Stimulated activated CD8-positive, alpha-beta memory T cell treated with anti-CD3 and anti-CD28 coated beads, Interleukin-12 subunit alpha, Interleukin-12 subunit beta, amount 100 ng/mL, for 24 hours (primary cell): ENCODE measurements at regions not wholly inside any gene's neighbourhood (a gene's known extent, or its start where the extent isn't known, plus 50 kb on each side); places are given as distances from the start of the nearest gene placed in this dataset.

ENCODE experiments used
- DNase-seq: peaks from one replicate; pipeline ENCODE4 v3.0.0-alpha.2; 2020; ENCODE audit errors: extremely low read depth

DNA sequence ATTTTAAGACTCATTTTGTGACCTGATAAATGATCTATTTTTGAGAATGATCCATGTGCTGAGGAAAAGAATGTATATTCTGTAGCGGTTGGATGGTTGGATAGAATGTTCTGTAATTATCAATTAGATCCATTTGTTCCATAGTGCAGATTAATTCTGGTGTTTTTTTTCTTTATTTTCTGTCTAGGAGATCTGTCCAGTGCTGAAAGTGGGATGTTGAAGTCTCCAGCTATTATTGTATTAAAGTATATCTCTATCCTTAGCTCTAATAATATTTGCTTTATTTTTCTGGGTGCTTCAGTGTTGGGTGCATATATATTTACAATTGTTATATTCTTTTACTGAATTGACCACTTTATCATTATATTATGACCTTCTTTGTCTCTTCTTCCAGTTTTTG is 1344.9 kb upstream of the TENM3 start:
- DNase-seq = no peak

DNA sequence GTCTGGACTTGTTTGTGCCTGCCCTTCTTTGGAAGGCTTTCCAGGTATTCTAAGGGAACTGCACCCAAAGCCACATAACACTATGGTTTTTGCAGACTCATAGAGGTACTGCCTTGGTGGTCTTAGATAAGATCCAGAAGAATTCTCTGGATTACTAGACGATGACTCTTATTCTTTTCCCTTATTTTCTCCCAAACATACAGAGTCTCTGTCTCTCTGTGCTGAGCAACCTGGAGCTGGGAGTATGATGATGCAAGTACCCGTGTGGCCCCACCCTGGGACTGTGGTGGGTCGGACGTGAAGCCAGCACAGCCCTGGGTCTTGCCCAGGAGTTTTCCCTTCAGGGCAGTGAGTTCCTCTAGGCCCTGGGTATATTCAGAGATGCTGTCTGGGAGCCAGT is 1342.4 kb upstream of the TENM3 start:
- no peak for DNase-seq

GRCh38 chr4:180909279-180909678 is 1333.9 kb upstream of the TENM3 start:
- no peak for DNase-seq

DNA sequence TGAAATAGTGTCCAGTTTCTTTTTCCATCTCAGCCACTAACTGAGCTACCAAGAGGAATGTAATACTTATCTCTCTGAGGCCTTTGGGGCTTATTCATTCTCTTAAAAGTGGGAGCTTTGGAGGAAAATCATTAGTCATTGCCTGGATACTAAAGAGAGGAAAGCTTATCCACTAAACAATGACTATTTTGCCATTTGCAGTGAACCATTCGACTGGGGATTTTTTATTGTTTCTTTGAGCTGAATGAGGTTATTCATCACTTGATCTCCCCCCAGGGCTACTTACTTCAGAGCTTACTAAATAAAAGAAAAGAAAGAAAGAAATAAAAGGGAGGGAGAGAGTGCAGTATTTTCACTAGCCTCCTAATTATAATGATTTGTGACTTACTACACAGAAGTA is 1329.5 kb upstream of the TENM3 start:
- no peak for DNase-seq

- no peak for DNase-seq
These were observed 1319.7 kb upstream of the TENM3 start for GRCh38 chr4:180923486-180923885.

- no peak for DNase-seq
These were observed 1317.4 kb upstream of the TENM3 start for GRCh38 chr4:180925805-180926204.

DNA sequence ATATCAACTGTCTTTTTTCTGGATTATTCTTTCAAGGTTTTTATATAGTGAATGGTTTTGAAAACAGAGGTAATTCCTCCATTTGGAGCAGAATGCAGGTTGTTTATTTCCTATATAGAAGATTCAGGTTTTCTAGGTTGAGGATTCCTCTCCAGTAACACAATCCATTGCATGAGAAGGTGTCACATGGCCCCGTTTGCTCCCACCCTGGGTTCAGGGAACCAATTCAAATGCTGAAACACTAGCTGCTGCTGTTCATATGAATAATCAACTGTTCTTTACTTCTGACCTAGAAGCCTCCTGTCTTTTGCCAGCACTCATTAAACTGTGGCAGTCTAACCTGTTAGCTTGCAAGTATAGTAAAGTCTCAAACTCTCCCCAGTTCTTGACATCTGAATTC is 1316.9 kb upstream of the TENM3 start:
- no peak for DNase-seq

GRCh38 chr4:180932370-180933001 is 1310.7 kb upstream of the TENM3 start:
- no peak for DNase-seq

DNA sequence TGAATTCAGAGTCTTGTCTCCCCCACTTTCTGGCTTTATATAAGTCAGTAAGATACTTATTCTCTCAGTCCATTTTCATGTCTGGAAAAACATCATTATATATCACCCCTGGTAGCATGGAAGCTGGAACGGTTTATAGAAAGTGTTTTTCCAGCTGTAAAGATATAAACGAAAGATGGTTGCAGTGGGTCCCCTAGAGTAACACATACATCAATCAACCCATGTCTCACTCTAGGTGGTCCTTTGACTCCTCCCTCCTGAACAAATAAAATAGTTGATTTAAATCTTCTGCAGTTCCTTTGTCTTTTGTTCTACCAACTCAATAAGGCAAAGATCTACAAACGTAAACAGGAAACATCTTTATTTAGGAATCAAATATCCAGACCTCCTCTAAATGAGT is 1306.1 kb upstream of the TENM3 start:
- DNase-seq = no peak

DNA sequence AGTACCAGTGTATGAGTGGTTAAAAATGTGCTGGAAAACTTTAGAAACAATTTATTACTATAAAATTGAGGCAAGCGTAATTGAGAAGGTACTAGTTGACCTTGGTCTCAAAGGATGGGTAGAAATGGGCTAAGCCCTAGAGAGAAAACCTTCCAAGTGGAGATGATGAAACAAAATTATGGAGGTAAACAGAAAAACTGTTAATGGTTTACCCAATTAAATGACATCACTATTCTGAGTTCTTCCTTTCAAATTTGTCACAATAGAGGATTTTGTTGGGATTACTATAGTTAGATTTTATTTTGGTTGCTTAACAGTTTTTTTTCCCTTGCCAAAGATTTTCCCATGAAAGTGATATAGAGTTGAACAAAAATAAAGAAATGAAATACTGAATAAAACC is 1302.5 kb upstream of the TENM3 start:
- DNase-seq = no peak

- DNase-seq = no peak
These were observed 1300.8 kb upstream of the TENM3 start for GRCh38 chr4:180942367-180942916.

DNA sequence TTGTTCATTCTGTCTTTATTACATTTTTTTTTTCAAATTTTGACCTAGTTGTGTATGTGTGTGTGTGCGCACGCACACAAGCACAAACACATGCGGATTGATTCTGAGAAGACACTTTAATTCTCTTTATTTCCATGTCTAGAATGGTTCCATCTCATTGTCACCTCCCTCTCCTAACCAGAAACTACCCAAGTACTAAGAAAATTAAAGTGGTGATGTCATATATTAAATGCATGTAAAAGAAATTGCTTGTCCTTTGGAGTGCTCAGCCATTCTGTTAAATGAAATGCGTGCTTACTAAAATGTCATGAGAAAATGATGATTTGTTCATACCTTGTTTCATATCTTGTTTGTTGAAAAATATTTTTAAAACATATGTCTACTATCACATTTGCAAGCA is 1297.0 kb upstream of the TENM3 start:
- DNase-seq = no peak

- no peak for DNase-seq
These were observed 1295.8 kb upstream of the TENM3 start for GRCh38 chr4:180947425-180947824.

GRCh38 chr4:180949424-180950213 is 1293.6 kb upstream of the TENM3 start:
- DNase-seq = no peak

DNA sequence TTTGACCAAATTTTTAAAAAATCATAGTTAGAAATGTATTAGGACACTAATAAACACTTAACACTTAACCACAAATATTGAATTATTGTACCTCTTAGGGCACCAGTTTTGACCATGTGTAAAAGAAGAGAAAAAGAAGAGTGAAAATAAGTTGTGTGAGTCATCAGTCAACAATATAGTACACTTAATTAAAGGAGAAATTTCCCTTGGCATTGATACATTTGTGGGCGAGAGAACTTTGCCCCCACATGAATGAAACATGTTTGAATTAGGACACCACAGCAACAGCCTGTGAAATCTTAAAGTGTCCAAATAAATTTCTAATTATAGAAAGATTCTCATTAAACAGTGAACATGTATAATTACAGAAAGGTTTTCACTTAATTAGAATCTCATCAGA is 1292.8 kb upstream of the TENM3 start:
- DNase-seq = no peak

DNA sequence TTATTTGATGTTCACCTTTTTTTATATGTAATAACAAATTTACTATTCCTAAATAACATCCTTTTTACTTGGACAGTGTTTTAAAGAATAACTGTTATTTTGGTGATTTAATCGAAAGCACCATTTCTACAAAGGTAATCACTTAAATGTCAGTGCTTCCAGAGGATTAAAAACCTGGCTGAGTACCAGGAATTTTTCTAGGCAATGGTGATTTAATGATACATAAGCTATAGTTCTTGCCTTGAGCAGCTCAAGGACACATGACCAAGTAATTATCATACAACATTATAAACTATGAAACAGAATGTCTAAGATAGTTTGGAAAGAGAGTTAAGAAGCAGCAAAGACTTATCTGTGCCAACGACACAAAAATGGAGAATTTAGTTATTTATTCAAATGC is 1291.9 kb upstream of the TENM3 start:
- no peak for DNase-seq

DNA sequence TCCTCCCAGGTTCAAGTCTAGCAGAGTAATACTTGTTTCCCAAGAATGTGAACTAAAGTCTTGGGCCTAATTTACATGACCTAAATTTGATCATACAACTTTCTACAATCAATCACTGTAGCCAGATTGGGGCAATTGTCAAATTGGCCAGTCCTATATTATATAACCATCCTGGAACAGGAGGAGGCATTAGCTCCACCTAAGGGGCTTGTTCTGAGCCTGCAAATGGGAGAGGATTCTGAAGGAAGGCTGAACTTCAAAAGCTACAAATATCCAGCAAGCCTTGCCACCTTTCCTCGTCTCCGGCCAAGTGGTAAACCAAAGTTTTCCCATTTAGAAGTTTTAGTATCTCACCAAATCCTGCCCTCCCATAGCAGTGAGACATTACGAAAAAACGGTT is 1289.6 kb upstream of the TENM3 start:
- DNase-seq = no peak

DNA sequence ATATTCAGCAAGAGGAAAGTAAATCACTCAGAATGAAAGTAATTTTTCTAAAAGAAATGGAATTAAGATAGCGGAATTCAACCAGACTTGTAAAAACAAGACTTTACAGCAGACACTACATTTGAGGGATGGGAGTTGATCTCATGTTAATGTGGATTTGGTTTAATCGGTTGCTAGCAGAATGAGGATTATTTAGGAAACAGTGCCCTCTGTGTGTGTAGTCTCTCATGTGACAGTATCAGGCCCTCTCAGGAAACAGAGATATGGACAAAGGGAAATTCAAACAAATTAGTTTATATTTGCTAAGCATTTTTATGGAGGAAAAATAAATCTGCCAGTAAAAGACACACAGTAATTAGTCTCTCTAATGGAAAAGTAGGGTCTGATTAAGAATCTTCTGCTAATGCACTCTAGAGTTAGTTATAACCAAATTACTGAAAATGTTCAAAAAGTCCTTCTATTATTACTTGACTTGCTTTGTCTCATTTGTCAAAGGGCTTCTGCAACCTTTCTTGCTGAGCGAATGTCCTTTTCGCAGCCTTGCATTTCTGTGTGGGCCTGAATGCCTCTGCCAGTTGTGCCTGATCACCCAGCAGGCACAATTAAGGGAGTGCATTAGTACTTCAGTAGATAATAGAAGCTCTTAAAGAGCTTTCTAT is 1282.3 kb upstream of the TENM3 start:
- DNase-seq = no peak

DNA sequence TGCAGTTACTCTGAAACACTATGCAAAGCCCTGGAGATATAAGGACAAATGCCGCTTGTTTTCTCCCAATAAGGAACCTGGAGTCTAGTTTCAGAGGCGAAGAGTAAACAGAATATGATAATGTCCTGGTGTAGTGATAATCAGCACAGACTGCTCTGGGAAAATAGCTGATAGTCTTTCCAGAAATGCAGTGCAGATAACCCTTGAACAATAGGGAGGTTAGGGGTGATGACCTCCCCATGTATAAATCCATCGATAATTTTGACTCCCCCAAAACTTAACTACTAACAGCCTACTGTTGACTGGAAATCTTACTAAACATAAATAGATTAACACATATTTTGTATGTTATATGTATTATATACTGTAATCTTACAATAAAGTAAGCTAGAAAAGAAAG is 1280.9 kb upstream of the TENM3 start:
- DNase-seq = no peak

DNA sequence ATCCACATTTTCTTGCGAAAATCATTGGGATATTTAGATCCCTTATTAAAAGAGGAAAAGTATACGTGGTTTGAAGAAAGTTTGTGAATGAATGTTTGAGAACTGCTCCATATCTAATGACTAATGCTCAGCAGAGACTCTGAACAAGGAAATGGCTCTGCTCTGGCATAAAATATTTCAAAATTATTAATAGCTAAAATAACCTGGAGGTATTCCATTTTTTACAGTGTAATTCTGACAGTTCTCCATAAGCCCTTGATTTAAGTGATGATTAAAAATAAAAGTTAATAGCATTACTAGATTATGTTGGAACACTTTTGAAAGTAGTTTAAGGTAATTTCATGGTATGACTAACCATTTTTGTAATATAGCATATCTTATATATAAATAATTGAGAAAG is 1276.9 kb upstream of the TENM3 start:
- DNase-seq = no peak

GRCh38 chr4:180967936-180968335 is 1275.3 kb upstream of the TENM3 start:
- DNase-seq = no peak

DNA sequence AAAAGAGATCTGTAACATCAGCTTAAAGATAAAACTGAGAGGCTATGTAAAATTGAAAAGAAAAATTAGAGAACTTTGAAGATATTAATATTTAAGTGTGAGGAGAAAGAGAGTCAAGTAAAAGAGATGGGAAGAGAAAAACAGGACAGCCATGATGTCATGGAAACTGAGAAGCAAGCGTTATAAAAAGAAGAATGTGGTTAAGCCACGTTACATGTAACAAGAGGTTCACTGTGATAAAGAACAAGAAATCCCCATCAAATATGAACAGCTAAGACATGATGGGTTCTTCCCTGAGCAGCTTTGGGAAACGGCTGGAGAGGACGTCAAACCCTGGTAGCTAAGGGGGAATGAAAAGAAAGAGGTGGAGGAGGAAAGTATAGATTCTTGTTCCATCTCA is 1269.3 kb upstream of the TENM3 start:
- no peak for DNase-seq

- DNase-seq = no peak
These were observed 1252.3 kb upstream of the TENM3 start for GRCh38 chr4:180990931-180991330.
